Right hindlimb (tissue), 1 donor: ENCODE measurements at regions not wholly inside any gene's neighbourhood (a gene's known extent, or its start where the extent isn't known, plus 50 kb on each side); places are given as distances from the start of the nearest gene placed in this dataset.
A peak's percentile ranks its signal among the peaks of the same experiment; 100 is the strongest.

Experiments used
- DNase-seq: peaks from one replicate; pipeline ENCODE4 v3.0.0-alpha.2; 2018

- DNase-seq: no peak
These were observed 221.0 kb downstream of the GLI2 start for GRCh38 chr2:120956486-120957156.

GRCh38 chr2:120957905-120958304 is 222.2 kb downstream of the GLI2 start:
- DNase-seq: no peak

DNA sequence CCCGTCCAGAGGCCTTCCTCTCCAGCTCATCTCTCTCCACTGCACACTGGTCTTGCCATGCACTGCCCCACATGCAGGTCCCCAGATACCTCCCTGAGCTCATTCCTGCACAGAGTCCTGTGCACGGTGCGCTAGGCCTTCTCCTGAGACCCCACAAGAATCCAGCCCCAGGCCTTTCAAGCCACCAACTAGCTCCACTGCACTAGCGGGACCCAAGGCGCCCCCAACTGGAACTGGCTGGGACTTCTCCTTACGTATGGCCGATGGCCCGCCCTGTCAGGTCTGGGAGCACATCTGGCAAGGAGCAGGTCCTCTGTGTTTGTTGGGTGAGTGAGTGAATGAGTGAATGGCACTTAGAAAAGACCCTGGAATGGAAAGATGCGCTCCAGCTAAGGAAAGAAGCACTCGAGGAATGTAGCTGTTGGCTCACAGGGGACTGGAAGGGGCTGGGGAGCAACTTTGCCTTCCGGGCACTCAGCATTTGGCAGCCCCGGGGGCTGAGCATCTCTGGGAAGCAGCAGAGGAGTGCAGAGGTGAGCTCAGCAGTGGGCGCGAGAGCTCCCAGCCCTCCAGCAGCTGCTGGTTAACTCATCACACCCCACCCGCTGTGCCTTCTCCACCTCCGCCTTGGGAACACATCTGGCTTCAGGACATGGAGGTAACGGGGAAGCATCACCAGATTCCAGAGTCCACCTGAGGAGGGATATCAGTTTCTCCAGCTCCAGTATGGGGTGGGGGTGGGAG is 223.1 kb downstream of the GLI2 start:
- DNase-seq: peak; percentile 45

DNA sequence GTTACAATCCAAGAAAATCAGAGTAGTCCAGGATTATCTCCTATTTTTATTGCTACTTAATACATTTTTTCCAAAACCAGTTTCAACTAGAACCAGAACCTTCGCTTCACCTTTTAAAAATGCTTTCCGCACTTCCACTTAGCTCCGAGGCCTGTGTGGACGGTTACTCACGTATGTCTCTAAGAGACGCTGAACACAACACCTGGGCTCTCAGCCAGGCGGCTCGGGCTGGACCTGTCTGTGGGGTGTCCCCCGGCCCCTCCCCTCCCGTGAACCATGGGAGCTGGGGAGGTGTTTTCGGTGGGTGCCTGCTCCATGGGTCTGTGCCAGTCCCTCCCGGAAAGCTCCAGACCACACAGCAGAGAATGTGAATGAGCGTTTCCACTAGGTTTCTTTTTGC is 223.8 kb downstream of the GLI2 start:
- peak; percentile 80 for DNase-seq

- DNase-seq: no peak
These were observed 225.2 kb downstream of the GLI2 start for GRCh38 chr2:120960770-120961366.

DNA sequence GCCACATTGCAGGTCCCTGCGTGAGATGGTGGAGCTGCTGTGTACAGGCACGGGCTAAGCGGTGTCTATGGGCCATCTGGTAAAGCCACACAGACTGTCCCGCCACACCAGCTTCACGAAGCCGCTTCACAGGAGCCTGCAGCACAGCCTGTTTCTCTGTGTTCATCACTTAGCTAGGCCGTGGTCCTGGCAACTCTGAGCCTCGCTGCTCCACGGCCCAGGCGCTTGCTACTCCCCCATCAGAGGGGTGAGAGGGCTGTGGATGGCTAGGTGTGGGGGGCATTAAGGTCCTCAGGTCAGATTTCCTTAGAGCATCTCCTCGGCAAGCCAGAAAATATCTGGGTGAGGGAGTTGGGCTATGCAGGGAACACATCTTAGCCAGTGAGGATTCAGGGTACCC is 225.7 kb downstream of the GLI2 start:
- no peak for DNase-seq

DNA sequence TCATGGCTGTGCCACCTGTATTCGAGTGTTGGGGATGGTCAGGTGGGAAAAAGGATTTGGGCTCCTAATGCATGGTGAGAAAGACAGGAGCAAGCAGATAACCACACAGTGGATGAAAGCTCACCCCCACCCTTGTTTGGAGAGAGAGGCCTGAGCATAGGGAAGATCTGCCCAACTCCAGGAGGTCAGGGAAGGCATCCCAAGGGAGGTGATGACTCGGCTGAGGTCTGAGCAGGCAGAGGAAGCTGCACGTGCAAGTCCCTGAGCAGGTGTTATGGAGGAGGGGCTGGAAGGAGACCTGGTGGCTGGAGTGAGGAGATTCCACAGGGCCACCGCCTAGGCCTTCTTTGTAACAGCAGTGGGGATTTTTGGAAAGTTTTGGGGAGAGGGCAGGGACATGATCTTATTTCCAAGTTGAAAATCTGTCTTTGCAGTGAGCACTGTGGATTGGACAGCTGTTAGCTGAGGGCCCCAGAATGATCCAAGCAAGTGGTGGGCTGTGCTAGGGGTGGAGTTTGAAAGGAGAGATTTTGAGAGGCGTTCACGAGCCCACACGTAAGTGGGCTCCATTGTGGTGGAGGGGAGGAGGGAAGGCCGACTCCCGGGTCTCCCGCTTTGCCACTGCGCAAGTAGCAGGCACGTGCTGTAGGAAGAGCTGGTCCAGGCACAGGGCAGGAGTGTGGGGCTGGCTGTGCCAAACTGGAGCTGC is 228.5 kb downstream of the GLI2 start:
- DNase-seq: no peak

GRCh38 chr2:120964819-120965218 is 229.2 kb downstream of the GLI2 start:
- DNase-seq: no peak

- no peak for DNase-seq
These were observed 231.0 kb downstream of the GLI2 start for GRCh38 chr2:120966510-120967254.

- DNase-seq: no peak
These were observed 232.8 kb downstream of the GLI2 start for GRCh38 chr2:120968307-120969015.

DNA sequence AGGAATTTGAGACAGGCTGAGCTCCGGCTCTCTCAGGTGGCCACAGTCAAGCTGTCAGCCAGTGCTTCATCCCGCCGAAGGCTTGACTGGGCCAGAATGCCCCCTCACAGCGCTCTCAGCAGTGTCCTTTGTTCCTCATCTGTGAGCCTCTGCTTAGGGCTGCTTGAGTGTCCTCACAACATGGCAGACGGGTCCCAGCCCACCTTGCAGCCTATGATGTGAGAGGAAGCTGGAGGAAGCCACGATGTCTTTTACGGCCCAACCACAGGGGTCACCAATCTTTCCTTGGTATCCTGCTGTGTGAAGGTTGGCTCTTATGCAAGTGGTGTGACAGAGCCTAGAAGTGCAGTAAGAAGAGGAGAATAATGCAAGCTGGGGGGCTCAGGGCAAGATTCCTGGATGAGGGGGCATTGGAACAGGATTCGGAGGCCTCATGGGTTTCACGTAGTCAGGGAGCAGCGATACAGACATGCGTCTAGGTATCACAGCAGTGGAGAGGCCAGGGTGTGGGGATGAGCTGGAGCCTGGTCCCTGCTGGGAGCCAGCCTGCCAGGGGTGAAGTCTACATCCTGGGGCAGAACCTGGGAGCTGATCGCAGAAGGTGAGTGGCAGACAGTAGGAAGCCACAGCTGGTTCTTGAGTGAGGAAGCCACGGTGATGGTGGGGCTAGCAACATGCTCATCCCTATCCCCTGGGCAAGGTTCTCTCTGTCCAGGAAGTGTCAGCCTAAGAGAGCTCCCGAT is 234.1 kb downstream of the GLI2 start:
- no peak for DNase-seq

DNA sequence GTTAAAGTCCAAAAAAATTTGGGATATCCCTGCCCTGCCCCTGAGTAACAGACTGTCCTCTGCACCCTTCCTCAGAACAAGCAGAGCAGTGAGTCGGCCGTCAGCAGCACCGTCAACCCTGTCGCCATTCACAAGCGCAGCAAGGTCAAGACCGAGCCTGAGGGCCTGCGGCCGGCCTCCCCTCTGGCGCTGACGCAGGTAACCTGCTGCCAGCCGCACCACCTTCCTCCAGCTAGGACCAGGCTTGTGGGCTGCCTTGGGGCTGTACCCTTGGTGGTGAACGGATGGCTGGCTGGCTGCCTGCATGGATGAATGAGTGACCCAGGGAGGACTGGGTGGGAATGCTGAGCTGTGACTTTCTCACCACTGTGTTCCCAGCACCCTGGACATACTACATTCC is 236.2 kb downstream of the GLI2 start:
- DNase-seq: no peak

DNA sequence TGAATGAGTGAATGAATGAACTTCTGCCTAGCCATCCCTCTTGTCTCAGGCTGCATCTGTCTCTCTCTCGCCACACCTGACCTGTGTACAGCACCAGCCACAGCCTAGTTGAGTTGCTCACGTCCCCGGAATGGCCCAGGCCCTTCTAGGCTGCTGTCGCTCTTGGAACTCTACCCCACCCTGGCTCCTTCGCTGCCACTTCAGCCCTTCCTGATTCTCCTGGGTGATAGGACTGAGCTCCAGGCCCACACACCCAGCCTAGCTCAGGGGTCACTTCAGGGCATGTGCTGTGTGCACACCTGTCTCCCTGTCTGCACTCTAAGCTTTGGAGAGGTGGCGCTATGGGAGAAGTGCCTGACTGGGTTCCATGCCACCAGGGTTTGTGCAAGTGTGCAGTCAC is 236.6 kb downstream of the GLI2 start:
- DNase-seq: no peak

GRCh38 chr2:120973196-120973595 is 237.5 kb downstream of the GLI2 start:
- DNase-seq: no peak

DNA sequence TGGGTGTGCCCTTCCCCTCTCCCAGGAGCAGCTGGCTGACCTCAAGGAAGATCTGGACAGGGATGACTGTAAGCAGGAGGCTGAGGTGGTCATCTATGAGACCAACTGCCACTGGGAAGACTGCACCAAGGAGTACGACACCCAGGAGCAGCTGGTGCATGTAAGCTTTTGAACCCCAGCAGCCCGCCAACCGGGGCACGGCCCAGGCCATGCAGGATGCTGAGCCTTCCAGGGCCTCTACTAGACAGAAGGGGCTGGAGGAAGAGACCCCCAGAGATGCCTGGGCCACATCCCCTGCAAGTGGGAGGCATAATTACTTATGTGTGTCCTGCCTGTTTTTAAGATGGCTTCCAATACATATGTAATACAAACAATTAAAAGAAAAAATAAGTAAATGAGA is 239.3 kb downstream of the GLI2 start:
- no peak for DNase-seq

DNA sequence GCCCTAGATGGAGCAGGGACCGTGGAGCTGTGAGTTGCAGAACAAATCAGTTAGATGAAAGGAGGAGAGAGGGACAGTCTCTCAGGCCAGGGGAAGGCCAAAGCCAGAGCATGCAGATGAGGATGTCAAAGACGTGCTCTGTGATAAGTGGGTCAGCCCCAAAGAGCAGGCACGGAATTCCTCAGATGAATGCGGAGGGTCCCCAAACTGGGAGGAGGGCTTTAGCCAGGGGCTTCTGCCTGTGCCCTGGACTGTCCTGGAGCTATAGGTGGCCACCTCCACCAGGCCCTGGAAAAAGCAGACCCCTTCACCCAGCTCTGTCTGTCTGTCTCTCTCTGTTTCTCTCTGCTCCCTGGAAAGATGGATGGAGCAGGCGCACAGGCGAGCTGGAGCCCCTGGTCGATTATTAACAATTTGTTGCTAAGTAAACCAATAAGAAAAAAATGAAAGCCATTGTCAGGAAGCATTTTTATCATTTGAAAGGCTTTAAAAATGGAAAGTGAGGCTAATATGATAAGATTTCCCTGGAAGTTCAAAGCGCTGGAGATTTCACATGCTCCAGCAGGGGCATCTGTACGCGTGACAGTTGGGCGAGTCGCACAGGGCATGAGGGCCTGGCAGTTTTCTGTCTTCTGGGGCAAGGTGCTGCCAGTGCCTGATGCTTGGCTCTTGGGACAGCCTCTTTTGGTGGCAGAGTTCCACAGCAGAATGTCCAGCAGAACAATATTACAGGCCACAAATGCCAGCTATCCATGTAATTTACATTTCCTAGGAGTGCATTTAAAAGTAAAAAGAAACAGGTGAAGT is 241.0 kb downstream of the GLI2 start:
- no peak for DNase-seq

DNA sequence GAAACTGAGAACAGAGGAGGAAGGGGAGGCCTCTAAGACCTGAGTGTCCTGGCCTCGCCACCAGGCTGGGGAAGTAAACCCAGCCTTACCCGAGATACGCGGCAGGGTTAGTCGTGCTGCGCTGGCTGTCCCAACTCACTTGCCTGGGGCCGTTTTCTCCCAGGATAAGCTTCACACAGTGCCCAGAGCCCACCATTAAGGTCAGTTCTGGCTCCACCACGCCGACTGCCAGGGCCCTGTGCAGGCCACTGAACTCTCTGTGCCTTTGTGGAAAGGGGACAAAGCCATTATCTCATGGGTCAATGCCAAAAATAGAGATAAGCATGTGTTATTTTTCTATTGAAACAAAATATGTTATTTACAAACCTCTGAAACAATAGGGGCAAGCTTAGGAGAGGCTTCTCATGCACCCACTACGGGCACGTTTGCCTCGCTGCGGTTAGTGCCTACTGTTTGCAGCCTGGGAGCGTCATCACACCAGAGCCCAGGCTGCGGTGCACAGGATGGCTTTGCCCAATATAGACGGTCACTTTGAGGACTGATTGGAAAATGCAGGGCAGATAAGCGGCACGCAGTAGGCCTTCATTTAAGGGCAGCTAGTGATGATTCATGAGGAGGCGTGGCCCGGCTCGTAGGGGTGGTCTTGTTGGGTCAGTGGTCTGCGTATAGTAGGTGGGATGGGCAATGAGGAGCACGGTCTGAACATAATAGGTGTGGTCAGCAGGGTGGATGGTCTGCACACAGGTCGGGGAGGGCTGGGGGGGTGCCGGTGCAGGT is 242.1 kb downstream of the GLI2 start:
- DNase-seq: no peak

- DNase-seq: no peak
These were observed 242.8 kb downstream of the GLI2 start for GRCh38 chr2:120978359-120979050.

DNA sequence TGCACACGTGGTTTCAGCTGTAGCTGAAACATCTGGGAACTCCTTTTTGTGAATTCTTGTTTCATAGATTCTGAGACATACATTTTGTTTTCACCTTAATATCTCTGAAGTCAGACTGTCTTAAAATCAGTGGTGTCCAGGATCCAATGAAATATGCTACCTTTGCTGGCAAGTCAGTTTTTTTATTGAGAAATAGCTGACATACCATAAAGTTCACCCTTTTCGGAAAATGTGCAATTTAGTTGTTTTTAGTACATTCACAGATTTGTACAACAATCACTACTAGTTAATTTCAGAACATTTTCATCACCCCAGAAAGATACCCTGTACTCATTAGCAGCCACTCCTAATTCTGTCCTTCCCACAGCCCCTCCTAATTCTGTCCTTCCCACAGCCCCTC is 243.7 kb downstream of the GLI2 start:
- DNase-seq: no peak
